H1 (cell line): ENCODE measurements at regions not wholly inside any gene's neighbourhood (a gene's known extent, or its start where the extent isn't known, plus 50 kb on each side); places are given as distances from the start of the nearest gene placed in this dataset.

Experiments used
- CTCF ChIA-PET: fragments of 300-600 bp; sonication (Branson Sonifier 250); formaldehyde crosslinking; loops from one replicate; lab custom pipeline; 2021; ENCODE audit not compliant: partially characterized antibody; lab: Charles Lee
- POLR2A ChIA-PET: fragments of 300-600 bp; sonication (Branson Sonifier 250); formaldehyde crosslinking; loops from one replicate; lab custom pipeline; 2021; ENCODE audit warnings: inconsistent platforms; ENCODE audit not compliant: partially characterized antibody; lab: Charles Lee
- DNase-seq, 2 experiments: peaks; one replicate each; pipeline versions ENCODE4 v3.0.0 to v3.0.0-alpha.2; 2010 to 2022; ENCODE audit warnings: low spot score in 2 of 2, low read depth in 1 of 2, mixed read lengths in 1 of 2
- FAIRE-seq: peaks from 2 replicates; lab custom pipeline; 2011; peaks lifted over from hg19 to GRCh38; lab: Jason Lieb, UNC
- H2AFZ ChIP-seq: 2 replicates; pipeline ENCODE4 v1.8.1; 2012; ENCODE audit warnings: low read length, inconsistent platforms
- H2AK5ac ChIP-seq: 2 replicates; pipeline ENCODE4 v1.6.1; 2013; ENCODE audit warnings: low read depth, low read length
- H2BK120ac ChIP-seq: replicated peaks from 2 replicates; pipeline ENCODE3; 2013; ENCODE audit warnings: low read depth, low read length, inconsistent platforms
- H2BK12ac ChIP-seq: 2 replicates; pipeline ENCODE4 v1.6.1; 2013; ENCODE audit warnings: low read depth, low read length
- H2BK15ac ChIP-seq: 2 replicates; pipeline ENCODE4 v1.6.1; 2013; ENCODE audit warnings: low read length
- H2BK20ac ChIP-seq: 2 replicates; pipeline ENCODE4 v1.6.1; 2013; ENCODE audit warnings: low read length
- H2BK5ac ChIP-seq: 2 replicates; pipeline ENCODE4 v1.6.1; 2013; ENCODE audit warnings: low read depth, low read length
- H3K14ac ChIP-seq: 2 replicates; pipeline ENCODE4 v1.6.1; 2013; ENCODE audit warnings: inconsistent platforms; ENCODE audit not compliant: insufficient read length
- H3K18ac ChIP-seq: 2 replicates; pipeline ENCODE4 v1.6.1; 2013; ENCODE audit warnings: low read length; ENCODE audit errors: extremely low read depth
- H3K23ac ChIP-seq: 2 replicates; pipeline ENCODE4 v1.6.1; 2013; ENCODE audit warnings: inconsistent platforms; ENCODE audit not compliant: insufficient read length
- H3K23me2 ChIP-seq: 2 replicates; pipeline ENCODE4 v1.6.1; 2013; ENCODE audit warnings: low read depth, low read length
- H3K27ac ChIP-seq: 2 replicates; pipeline ENCODE4 v1.6.1; 2011; ENCODE audit warnings: low read depth, low read length, inconsistent platforms
- H3K27me3 ChIP-seq, 4 experiments: replicated peaks in 1 of 4; 1 replicate in 1 of 4; 2 replicates in 3 of 4; pipeline versions ENCODE4 v1.6.1 to v1.8.1; 2011 to 2013; ENCODE audit warnings: low read length in 3 of 4, mild to moderate bottlenecking in 3 of 4, inconsistent platforms in 2 of 4, mixed read lengths in 2 of 4, moderate library complexity in 1 of 4; ENCODE audit not compliant: control insufficient read depth in 3 of 4, insufficient read depth in 3 of 4; ENCODE audit errors: extremely low read depth in 1 of 4
- H3K36me3 ChIP-seq, 4 experiments: 2 replicates each; pipeline versions ENCODE4 v1.6.1 to v1.8.1; 2011 to 2013; ENCODE audit warnings: mild to moderate bottlenecking in 4 of 4, low read length in 3 of 4, moderate library complexity in 2 of 4, control low read depth in 1 of 4, inconsistent platforms in 1 of 4; ENCODE audit not compliant: insufficient read depth in 4 of 4, control insufficient read depth in 2 of 4
- H3K4ac ChIP-seq: replicated peaks from 2 replicates; pipeline ENCODE3; 2013; ENCODE audit warnings: low read length, low read depth, mixed read lengths, inconsistent platforms; ENCODE audit not compliant: insufficient read length
- H3K4me1 ChIP-seq, 4 experiments: replicated peaks in 1 of 4; 1 replicate in 1 of 4; 2 replicates in 3 of 4; pipeline versions ENCODE4 v1.6.1 to v1.8.1; 2011 to 2013; ENCODE audit warnings: low read length in 3 of 4, inconsistent platforms in 2 of 4, mixed read lengths in 1 of 4; ENCODE audit not compliant: insufficient read depth in 4 of 4, control insufficient read depth in 3 of 4
- H3K4me2 ChIP-seq, 2 experiments: 2 replicates each; pipeline versions ENCODE4 v1.6.1 to v1.8.1; 2011 to 2013; ENCODE audit warnings: low read depth in 2 of 2, low read length in 2 of 2, control low read depth in 1 of 2, inconsistent platforms in 1 of 2, mild to moderate bottlenecking in 1 of 2; ENCODE audit not compliant: insufficient read depth in 1 of 2
- H3K4me3 ChIP-seq, 4 experiments: fragments of 200-600, 300-600 bp in 1 of 4; sonication (generic), shearing (Covaris generic), sonication (Bioruptor Twin) in 1 of 4; 2 replicates each; pipeline versions ENCODE4 v1.5.1 to v1.8.1; 2011 to 2016; ENCODE audit warnings: low read length in 4 of 4, low read depth in 3 of 4, control low read depth in 2 of 4, inconsistent platforms in 2 of 4, mild to moderate bottlenecking in 2 of 4, mixed read lengths in 1 of 4, moderate library complexity in 1 of 4; ENCODE audit not compliant: insufficient read depth in 2 of 4; ENCODE audit errors: extremely low read depth in 1 of 4
- H3K56ac ChIP-seq: replicated peaks from 2 replicates; pipeline ENCODE3; 2013; ENCODE audit warnings: low read depth, mild to moderate bottlenecking, mixed read lengths, low read length, inconsistent platforms; ENCODE audit not compliant: insufficient read length
- H3K79me1 ChIP-seq: 2 replicates; pipeline ENCODE4 v1.6.1; 2013; ENCODE audit warnings: low read depth, low read length, control low read depth
- H3K79me2 ChIP-seq, 2 experiments: 2 replicates each; pipeline versions ENCODE4 v1.6.1 to v1.8.1; 2012 to 2013; ENCODE audit warnings: low read length in 2 of 2, mild to moderate bottlenecking in 2 of 2, inconsistent platforms in 1 of 2; ENCODE audit not compliant: insufficient read depth in 2 of 2, control insufficient read depth in 1 of 2
- H3K9ac ChIP-seq, 4 experiments: replicated peaks in 1 of 4; 1 replicate in 1 of 4; 2 replicates in 3 of 4; pipeline versions ENCODE4 v1.6.1 to v1.8.1; 2011 to 2013; ENCODE audit warnings: low read depth in 3 of 4, low read length in 3 of 4, control low read depth in 2 of 4, mild to moderate bottlenecking in 2 of 4, moderate library complexity in 2 of 4, inconsistent platforms in 1 of 4; ENCODE audit errors: extremely low read depth in 1 of 4
- H3K9me3 ChIP-seq, 2 experiments: 2 replicates each; pipeline versions ENCODE4 v1.6.1 to v1.8.1; 2012 to 2013; ENCODE audit warnings: mild to moderate bottlenecking in 2 of 2, moderate library complexity in 2 of 2, control low read depth in 1 of 2, inconsistent platforms in 1 of 2, low read depth in 1 of 2, low read length in 1 of 2, mixed read lengths in 1 of 2; ENCODE audit not compliant: insufficient read depth in 2 of 2
- H4K20me1 ChIP-seq, 2 experiments: replicated peaks in 1 of 2; 2 replicates each; pipeline versions ENCODE3 to v1.8.1; 2011 to 2013; ENCODE audit warnings: inconsistent platforms in 2 of 2, low read length in 2 of 2, mild to moderate bottlenecking in 1 of 2; ENCODE audit not compliant: insufficient read depth in 2 of 2, control insufficient read depth in 1 of 2
- H4K5ac ChIP-seq: 2 replicates; pipeline ENCODE4 v1.6.1; 2013; ENCODE audit warnings: low read length, low read depth, mixed read lengths, inconsistent platforms; ENCODE audit not compliant: insufficient read length
- H4K8ac ChIP-seq: 2 replicates; pipeline ENCODE4 v1.8.0; 2013; ENCODE audit warnings: mild to moderate bottlenecking, moderate library complexity, low read length, inconsistent platforms; ENCODE audit not compliant: insufficient read depth; ENCODE audit errors: extremely low read depth
- H4K91ac ChIP-seq: replicated peaks from 2 replicates; pipeline ENCODE3; 2013; ENCODE audit warnings: low read length, mixed read lengths, inconsistent platforms; ENCODE audit not compliant: insufficient read length
- GTF2F1 ChIP-seq: IDR thresholded peaks from 2 replicates; pipeline ENCODE4 v1.6.1; 2012; ENCODE audit warnings: low read depth, low read length, improper control_type of control experiment, borderline replicate concordance
- JUN ChIP-seq: IDR thresholded peaks from 2 replicates; pipeline ENCODE4 v1.6.1; 2011; ENCODE audit warnings: low read depth, mild to moderate bottlenecking, improper control_type of control experiment, low read length
- KDM1A ChIP-seq: fragments of 200-600, 300-600 bp; sonication (generic); IDR thresholded peaks from 2 replicates; pipeline ENCODE4 v1.7.1; 2016; ENCODE audit warnings: mild to moderate bottlenecking, low read length, borderline replicate concordance
- KDM5A ChIP-seq: fragments of 200-600 bp; IDR thresholded peaks from 2 replicates; pipeline ENCODE4 v1.7.1; 2012; ENCODE audit warnings: mild to moderate bottlenecking, low read length, inconsistent platforms, mixed read lengths
- MAFK ChIP-seq: IDR thresholded peaks from 2 replicates; pipeline ENCODE4 v1.6.1; 2012; ENCODE audit warnings: low read depth, mild to moderate bottlenecking, improper control_type of control experiment, low read length
- SP4 ChIP-seq: IDR thresholded peaks from 2 replicates; pipeline ENCODE4 v1.6.1; 2012; ENCODE audit warnings: low read length, inconsistent platforms
- WGBS, 2 experiments: shearing (Covaris generic) in 1 of 2; methylation state at CpG; one replicate each; pipeline versions ENCODE4 v1.1.6 to v1.1.7; 2013 to 2015; ENCODE audit warnings: low lambda C conversion rate in 2 of 2, mixed read lengths in 2 of 2, inconsistent platforms in 1 of 2, low coverage in 1 of 2, missing lambda C conversion rate in 1 of 2; ENCODE audit not compliant: insufficient replicate concordance in 2 of 2, insufficient coverage in 1 of 2, insufficient read length in 1 of 2; ENCODE audit errors: extremely low coverage in 1 of 2, missing lambda C conversion rate in 1 of 2; 5-methylcytosine and 5-hydroxymethylcytosine counted together

- Histone ChIP-seq H3K4ac (no peak overlapping the region), H2BK20ac (no peak overlapping the region), H2AFZ (no peak overlapping the region), H2BK12ac (no peak overlapping the region), H3K36me3 (no peaks in the 10 kb centered on the region), H3K14ac (no peak overlapping the region), H3K23ac (no peak overlapping the region), H4K91ac (no peak overlapping the region), H3K18ac (no peak overlapping the region), H3K9me3 (peaks cover under 1 to 6% of the 10 kb centered on the region in 2 experiments; a peak in 3 of 4 replicates), H3K79me2 (no peaks in the 10 kb centered on the region), H3K79me1 (no peaks in the 10 kb centered on the region), H4K20me1 (no peaks in the 10 kb centered on the region), H3K4me3 (no peak overlapping the region), H2AK5ac (no peak overlapping the region), H3K27ac (no peak overlapping the region), H2BK120ac (no peak overlapping the region), H3K9ac (no peak overlapping the region), H3K23me2 (no peaks in the 10 kb centered on the region), H3K27me3 (no peaks in the 10 kb centered on the region), H4K8ac (no peak overlapping the region), H2BK15ac (no peak overlapping the region), H3K4me1 (no peaks in the 10 kb centered on the region; a peak in 1 of 7 replicates), H2BK5ac (no peak overlapping the region), H4K5ac (no peak overlapping the region), H3K56ac (no peak overlapping the region), H3K4me2 (no peak overlapping the region)
- DNase-seq, result no peak
- CTCF ChIA-PET, result no interaction called here
- POLR2A ChIA-PET, result no interaction called here
- WGBS, 2 experiments, result 87% methylated on average over 3 of the region's 3 CpGs; no CpG with 5 or more reads in 1 of the 2 experiments
- FAIRE-seq, result no peak
- TF ChIP-seq JUN (no peak), KDM5A (no peak), KDM1A (no peak), GTF2F1 (no peak), SP4 (no peak), MAFK (no peak)
Observed at GRCh38 chr21:17003763-17004373, 509.0 kb upstream of the CXADR start.
